ENCODE measurements at regions not wholly inside any gene's neighbourhood (a gene's known extent, or its start where the extent isn't known, plus 50 kb on each side); places are given as distances from the start of the nearest gene placed in this dataset.

GRCh38 chr10:8897769-8898168 is 843.3 kb downstream of the GATA3 start:
- H3K4me3 ChIP-seq (replicated peaks in 1 of 2; ENCODE audit: low read depth in 2 of 2, low read length in 2 of 2): no peak overlapping the region
- no peak for DNase-seq (ENCODE audit: low read depth in 2 of 2)
- no peak for TF ChIP-seq CTCF (IDR thresholded peaks at IDR 0.05; ENCODE audit: low read depth, low read length)

- DNase-seq (ENCODE audit: low read depth in 2 of 2): no peak
- no peak for TF ChIP-seq CTCF (IDR thresholded peaks at IDR 0.05; ENCODE audit: low read depth, low read length)
- no peak overlapping the region for H3K4me3 ChIP-seq (replicated peaks in 1 of 2; ENCODE audit: low read depth in 2 of 2, low read length in 2 of 2)
Measured at GRCh38 chr10:8898745-8899330, 844.4 kb downstream of the GATA3 start.

DNA sequence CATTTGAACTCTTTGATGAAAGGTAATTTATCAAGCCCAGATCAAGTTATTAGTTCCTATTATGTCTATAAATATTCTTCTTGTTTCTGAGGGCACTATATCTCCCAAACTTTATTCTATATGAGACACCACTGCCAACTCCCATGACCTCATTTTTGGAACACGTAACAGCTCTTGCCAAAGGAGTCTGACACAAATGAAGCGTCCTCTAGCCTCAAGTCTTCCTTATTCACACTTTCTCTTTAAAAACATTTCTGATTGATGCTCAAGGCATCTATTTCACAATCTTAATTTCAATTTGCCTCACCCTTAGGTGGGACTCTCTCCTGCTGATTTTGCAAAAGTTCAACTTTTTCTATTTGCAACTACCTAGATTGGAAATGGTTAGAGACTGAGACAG is 848.4 kb downstream of the GATA3 start:
- no peak for DNase-seq (ENCODE audit: low read depth in 2 of 2)
- TF ChIP-seq CTCF (IDR thresholded peaks at IDR 0.05; ENCODE audit: low read depth, low read length): no peak
- no peak overlapping the region for H3K4me3 ChIP-seq (replicated peaks in 1 of 2; ENCODE audit: low read depth in 2 of 2, low read length in 2 of 2)

DNA sequence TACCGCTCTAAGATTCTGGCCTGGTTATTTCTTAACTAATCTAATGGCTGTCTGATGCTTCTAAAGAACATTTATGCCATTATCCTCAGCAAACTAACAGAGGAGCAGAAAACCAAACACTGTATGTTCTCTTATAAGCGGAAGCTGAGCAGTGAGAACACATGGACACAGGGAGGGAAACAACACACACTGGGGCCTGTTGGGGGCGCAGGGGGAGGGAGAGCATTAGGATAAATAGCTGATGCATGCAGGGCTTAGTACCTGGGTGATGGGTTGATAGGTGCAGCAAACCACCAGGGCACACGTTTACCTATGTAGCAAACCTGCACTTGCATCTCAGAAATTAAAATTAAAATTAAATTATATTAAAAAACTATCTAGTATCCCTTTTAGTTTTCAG is 853.5 kb downstream of the GATA3 start:
- no peak for DNase-seq (ENCODE audit: low read depth in 2 of 2)
- no peak overlapping the region for H3K4me3 ChIP-seq (replicated peaks in 1 of 2; ENCODE audit: low read depth in 2 of 2, low read length in 2 of 2)
- TF ChIP-seq CTCF (IDR thresholded peaks at IDR 0.05; ENCODE audit: low read depth, low read length): no peak

GRCh38 chr10:8910314-8910713 is 855.8 kb downstream of the GATA3 start:
- no peak for DNase-seq (ENCODE audit: low read depth in 2 of 2)
- TF ChIP-seq CTCF (IDR thresholded peaks at IDR 0.05; ENCODE audit: low read depth, low read length): no peak
- no peak overlapping the region for H3K4me3 ChIP-seq (replicated peaks in 1 of 2; ENCODE audit: low read depth in 2 of 2, low read length in 2 of 2)

- no peak for TF ChIP-seq CTCF (IDR thresholded peaks at IDR 0.05; ENCODE audit: low read depth, low read length)
- no peak for DNase-seq (ENCODE audit: low read depth in 2 of 2)
- no peak overlapping the region for H3K4me3 ChIP-seq (replicated peaks in 1 of 2; ENCODE audit: low read depth in 2 of 2, low read length in 2 of 2)
Measured at GRCh38 chr10:8911032-8911431, 856.5 kb downstream of the GATA3 start.

DNA sequence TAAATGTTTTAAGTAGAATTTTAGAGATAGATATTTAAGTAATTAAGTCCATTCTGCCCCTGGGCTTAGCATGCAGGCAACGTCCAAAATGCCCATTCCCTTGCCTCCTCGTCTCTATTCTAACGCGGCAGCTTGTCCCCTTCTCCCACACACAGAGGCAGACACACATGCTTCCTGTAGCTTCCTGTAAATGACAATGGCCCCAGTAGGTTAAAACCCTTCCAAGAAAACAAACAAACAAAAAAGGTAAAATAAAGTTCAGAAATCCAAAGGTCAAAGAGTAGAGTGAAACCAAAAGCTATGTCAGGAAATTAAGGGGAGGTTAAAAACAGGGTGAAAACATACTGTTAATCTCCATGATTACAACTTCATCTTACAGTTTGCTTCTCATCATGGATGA is 857.6 kb downstream of the GATA3 start:
- no peak for TF ChIP-seq CTCF (IDR thresholded peaks at IDR 0.05; ENCODE audit: low read depth, low read length)
- no peak overlapping the region for H3K4me3 ChIP-seq (replicated peaks in 1 of 2; ENCODE audit: low read depth in 2 of 2, low read length in 2 of 2)
- no peak for DNase-seq (ENCODE audit: low read depth in 2 of 2)
